ENCODE measurements at regions not wholly inside any gene's neighbourhood (a gene's known extent, or its start where the extent isn't known, plus 50 kb on each side); places are given as distances from the start of the nearest gene placed in this dataset.

GRCh38 chr10:91061608-91062007 lies 140.7 kb upstream of the ANKRD1 start:
- no peak for DNase-seq (ENCODE audit: low spot score)
- TF ChIP-seq, protein P1, sequence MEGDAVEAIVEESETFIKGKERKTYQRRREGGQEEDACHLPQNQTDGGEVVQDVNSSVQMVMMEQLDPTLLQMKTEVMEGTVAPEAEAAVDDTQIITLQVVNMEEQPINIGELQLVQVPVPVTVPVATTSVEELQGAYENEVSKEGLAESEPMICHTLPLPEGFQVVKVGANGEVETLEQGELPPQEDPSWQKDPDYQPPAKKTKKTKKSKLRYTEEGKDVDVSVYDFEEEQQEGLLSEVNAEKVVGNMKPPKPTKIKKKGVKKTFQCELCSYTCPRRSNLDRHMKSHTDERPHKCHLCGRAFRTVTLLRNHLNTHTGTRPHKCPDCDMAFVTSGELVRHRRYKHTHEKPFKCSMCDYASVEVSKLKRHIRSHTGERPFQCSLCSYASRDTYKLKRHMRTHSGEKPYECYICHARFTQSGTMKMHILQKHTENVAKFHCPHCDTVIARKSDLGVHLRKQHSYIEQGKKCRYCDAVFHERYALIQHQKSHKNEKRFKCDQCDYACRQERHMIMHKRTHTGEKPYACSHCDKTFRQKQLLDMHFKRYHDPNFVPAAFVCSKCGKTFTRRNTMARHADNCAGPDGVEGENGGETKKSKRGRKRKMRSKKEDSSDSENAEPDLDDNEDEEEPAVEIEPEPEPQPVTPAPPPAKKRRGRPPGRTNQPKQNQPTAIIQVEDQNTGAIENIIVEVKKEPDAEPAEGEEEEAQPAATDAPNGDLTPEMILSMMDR (IDR thresholded peaks at IDR 0.05; ENCODE audit: borderline replicate concordance, control extremely low read depth, extremely low read depth, insufficient read depth, missing control alignments), result no peak
- in situ Hi-C loops (cut with MboI; ENCODE audit: low sequenced_read_pairs, unreplicated experiment), result no loop called here

- no peak for DNase-seq (ENCODE audit: low spot score)
- TF ChIP-seq, protein P1 (IDR thresholded peaks at IDR 0.05; ENCODE audit: borderline replicate concordance, control extremely low read depth, extremely low read depth, insufficient read depth, missing control alignments), result no peak
- in situ Hi-C loops (cut with MboI; ENCODE audit: low sequenced_read_pairs, unreplicated experiment), result no loop called here
These were observed 141.2 kb upstream of the ANKRD1 start for GRCh38 chr10:91062091-91062490.

GRCh38 chr10:91071786-91072185 lies 148.7 kb upstream of the PCGF5 start:
- DNase-seq (ENCODE audit: low spot score), result no peak
- in situ Hi-C loops (cut with MboI; ENCODE audit: low sequenced_read_pairs, unreplicated experiment), result no loop called here
- TF ChIP-seq, protein P1 (IDR thresholded peaks at IDR 0.05; ENCODE audit: borderline replicate concordance, control extremely low read depth, extremely low read depth, insufficient read depth, missing control alignments), result no peak

- no peak for DNase-seq (ENCODE audit: low spot score)
- in situ Hi-C loops (cut with MboI; ENCODE audit: low sequenced_read_pairs, unreplicated experiment), result no loop called here
- TF ChIP-seq, protein P1 (IDR thresholded peaks at IDR 0.05; ENCODE audit: borderline replicate concordance, control extremely low read depth, extremely low read depth, insufficient read depth, missing control alignments), result no peak
These were observed 147.0 kb upstream of the PCGF5 start for GRCh38 chr10:91073286-91073979.

- TF ChIP-seq, protein P1 (IDR thresholded peaks at IDR 0.05; ENCODE audit: borderline replicate concordance, control extremely low read depth, extremely low read depth, insufficient read depth, missing control alignments), result no peak
- no peak for DNase-seq (ENCODE audit: low spot score)
- in situ Hi-C loops (cut with MboI; ENCODE audit: low sequenced_read_pairs, unreplicated experiment), result no loop called here
These were observed 143.4 kb upstream of the PCGF5 start for GRCh38 chr10:91076991-91077548.

DNA sequence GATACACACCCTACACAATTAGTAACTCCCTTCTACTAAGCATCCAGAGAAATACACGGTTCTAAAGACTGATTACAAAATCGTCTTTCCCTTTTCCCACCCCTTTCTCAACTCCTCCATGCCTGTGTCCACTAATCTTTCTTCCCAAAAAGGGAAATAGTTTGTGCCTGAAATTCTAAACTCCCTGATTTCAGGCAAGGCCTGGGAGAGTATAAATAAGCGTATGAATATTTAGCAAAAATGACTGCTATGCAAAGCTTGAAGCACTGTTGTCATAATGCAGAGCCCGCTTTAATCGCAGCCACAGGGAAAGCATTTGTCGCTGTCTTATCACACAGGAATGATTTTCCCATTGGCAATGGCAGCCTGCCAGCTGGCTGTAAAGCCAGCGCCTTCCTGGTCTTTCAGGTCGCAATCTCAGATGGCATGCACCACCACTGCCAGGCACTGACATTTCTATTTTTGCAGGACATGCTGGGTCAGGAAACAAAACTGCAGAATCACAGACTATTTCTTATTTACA lies 142.9 kb upstream of the PCGF5 start:
- no peak for DNase-seq (ENCODE audit: low spot score)
- TF ChIP-seq, protein P1 (IDR thresholded peaks at IDR 0.05; ENCODE audit: borderline replicate concordance, control extremely low read depth, extremely low read depth, insufficient read depth, missing control alignments), result no peak
- in situ Hi-C loops (cut with MboI; ENCODE audit: low sequenced_read_pairs, unreplicated experiment), result no loop called here
